SK-N-SH treated with all-trans-retinoic acid at 6 μM for 48 hours (cell line): ENCODE measurements at regions not wholly inside any gene's neighbourhood (a gene's known extent, or its start where the extent isn't known, plus 50 kb on each side); places are given as distances from the start of the nearest gene placed in this dataset.

ENCODE experiments used
- ARNTL ChIP-seq: fragments of 450-650 bp; formaldehyde crosslinking; IDR thresholded peaks from 2 replicates; pipeline ENCODE4 v1.5.0; 2020; ENCODE audit warnings: low read depth, mild to moderate bottlenecking, moderate library complexity, borderline replicate concordance
- GLIS3 ChIP-seq: fragments of 250-450 bp; sonication (Bioruptor Pico); IDR thresholded peaks from 2 replicates; pipeline ENCODE4 v1.5.0; 2020; ENCODE audit warnings: mild to moderate bottlenecking, moderate library complexity
- ISL1 ChIP-seq: fragments of 250-450 bp; sonication (Bioruptor Pico); IDR thresholded peaks from 2 replicates; pipeline ENCODE4 v2.1.2; 2022; ENCODE audit warnings: mild to moderate bottlenecking, moderate library complexity
- OSR1 ChIP-seq: fragments of 250-450 bp; sonication (Bioruptor Pico); IDR thresholded peaks from 2 replicates; pipeline ENCODE4 v1.8.0; 2022; ENCODE audit warnings: moderate library complexity, mild to moderate bottlenecking, inconsistent platforms
- PATZ1 ChIP-seq: fragments of 250-450 bp; sonication (Bioruptor Pico); IDR thresholded peaks from 2 replicates; pipeline ENCODE4 v1.8.0; 2020; ENCODE audit warnings: mild to moderate bottlenecking, moderate library complexity, borderline replicate concordance
- TCF4 ChIP-seq: fragments of 250-450 bp; sonication (Bioruptor Pico); IDR thresholded peaks from 2 replicates; pipeline ENCODE4 v1.8.0; 2021; ENCODE audit warnings: mild to moderate bottlenecking, moderate library complexity, borderline replicate concordance
- ZC3H10 ChIP-seq: fragments of 250-450 bp; sonication (Bioruptor Pico); IDR thresholded peaks from 2 replicates; pipeline ENCODE4 v1.5.1; 2021; ENCODE audit warnings: mild to moderate bottlenecking, moderate library complexity
- ZFP3 ChIP-seq: fragments of 250-450 bp; sonication (Bioruptor Pico); IDR thresholded peaks from 2 replicates; pipeline ENCODE4 v1.5.0; 2020; ENCODE audit warnings: mild to moderate bottlenecking, moderate library complexity
- ZFP30 ChIP-seq: fragments of 450-650 bp; formaldehyde crosslinking; IDR thresholded peaks from 2 replicates; pipeline ENCODE4 v1.5.0; 2022; ENCODE audit warnings: mild to moderate bottlenecking, moderate library complexity

DNA sequence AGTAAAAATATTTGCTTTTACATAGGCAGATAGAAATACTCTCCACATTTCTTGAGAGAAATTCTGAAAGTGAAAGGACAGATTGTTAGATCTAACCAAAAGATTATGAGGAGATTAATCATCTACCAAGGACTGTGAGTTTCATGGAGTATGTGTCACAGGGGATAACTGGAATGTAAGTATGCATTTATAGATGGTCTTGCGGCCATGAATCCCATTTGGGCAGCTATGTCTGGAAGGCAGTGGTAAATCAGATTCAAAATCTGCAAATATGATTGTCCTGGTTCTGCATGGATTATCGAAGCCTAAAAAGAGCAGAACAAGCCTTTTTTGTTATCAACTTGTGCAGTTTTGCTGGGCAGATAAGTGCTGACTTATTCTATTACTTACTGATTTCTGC is 293.8 kb downstream of the RFPL4B start:
- TF ChIP-seq PATZ1 (CRISPR knock-in tag), result no peak
- TF ChIP-seq ISL1 (CRISPR knock-in tag), result peak; percentile 75
- no peak for TF ChIP-seq OSR1 (CRISPR knock-in tag)
- no peak for TF ChIP-seq GLIS3 (CRISPR knock-in tag)
- no peak for TF ChIP-seq TCF4 (CRISPR knock-in tag)
- TF ChIP-seq ZC3H10 (CRISPR knock-in tag), result no peak
- no peak for TF ChIP-seq ZFP30 (CRISPR knock-in tag)
- TF ChIP-seq ZFP3 (CRISPR knock-in tag), result no peak
- TF ChIP-seq ARNTL (CRISPR knock-in tag), result no peak
